Type B pancreatic cell (in vitro differentiated cells): ENCODE measurements at regions not wholly inside any gene's neighbourhood (a gene's known extent, or its start where the extent isn't known, plus 50 kb on each side); places are given as distances from the start of the nearest gene placed in this dataset.

Source experiments
- DNase-seq: peaks from one replicate; pipeline ENCODE4 v3.0.0; 2021; ENCODE audit warnings: mixed read lengths; ENCODE audit not compliant: unreplicated experiment; ENCODE audit errors: extremely low spot score
- H3K27ac Mint-ChIP-seq: 2 replicates; pipeline ENCODE4 v1.8.0; 2021; ENCODE audit warnings: mild to moderate bottlenecking, mixed read lengths
- H3K27me3 Mint-ChIP-seq: 2 replicates; pipeline ENCODE4 v1.8.0; 2021; ENCODE audit warnings: mixed read lengths
- H3K36me3 Mint-ChIP-seq: 2 replicates; pipeline ENCODE4 v1.8.0; 2021; ENCODE audit warnings: mixed read lengths
- H3K4me1 Mint-ChIP-seq: one replicate; pipeline ENCODE4 v1.8.0; 2021; ENCODE audit warnings: mixed read lengths; ENCODE audit not compliant: unreplicated experiment
- H3K4me3 Mint-ChIP-seq: 2 replicates; pipeline ENCODE4 v1.8.0; 2021; ENCODE audit warnings: mild to moderate bottlenecking, mixed read lengths
- H3K9me3 Mint-ChIP-seq: 2 replicates; pipeline ENCODE4 v1.8.0; 2021; ENCODE audit warnings: mixed read lengths
- TF ChIP-seq, protein P1 (sequence below): fragments of 200-600 bp; sonication (generic); conservative IDR thresholded peaks from 2 replicates; pipeline ENCODE4 v1.5.0; 2021; ENCODE audit warnings: antibody characterized with exemption, mild to moderate bottlenecking

DNA sequence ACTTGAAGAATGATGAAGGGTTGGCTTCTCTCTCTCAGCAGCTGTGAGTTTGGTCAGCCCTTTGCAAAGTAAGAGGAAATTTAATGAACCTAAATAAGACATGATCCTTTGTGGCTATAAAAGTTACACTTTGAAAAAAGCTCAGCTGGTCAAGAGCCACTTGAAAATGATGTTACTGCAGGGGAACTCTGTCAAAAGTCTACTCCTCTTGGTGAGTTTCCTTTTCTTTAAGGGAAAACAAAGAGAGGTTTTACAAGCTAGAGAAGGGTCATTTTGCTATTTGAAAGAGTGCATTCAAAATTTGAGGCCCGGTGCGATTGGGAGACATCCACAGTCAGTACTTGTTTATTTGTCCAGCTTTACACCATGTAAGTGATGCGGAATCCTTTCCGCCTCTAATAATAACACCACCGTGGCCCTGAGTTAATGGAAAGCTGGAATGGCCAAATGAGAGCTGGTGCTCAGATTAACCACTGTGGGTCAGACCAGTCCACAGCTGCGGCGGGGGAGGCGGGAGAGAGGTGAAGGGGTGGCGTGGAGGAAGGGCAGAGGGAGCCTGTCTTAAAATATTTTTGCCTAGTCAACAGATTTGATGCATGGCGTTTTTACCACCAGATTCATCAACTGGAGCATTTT lies 404.0 kb downstream of the TLE4 start:
- no peak for DNase-seq
- Mint-ChIP-seq H3K27me3 (peaks cover 59% of the 10 kb centered on the region), H3K36me3 (no peaks in the 10 kb centered on the region), H3K9me3 (peaks cover 3% of the 10 kb centered on the region), H3K4me1 (peaks cover 18% of the 10 kb centered on the region), H3K27ac (no peak overlapping the region), H3K4me3 (peak overlapping the region; percentile 4)
- TF ChIP-seq, protein P1, sequence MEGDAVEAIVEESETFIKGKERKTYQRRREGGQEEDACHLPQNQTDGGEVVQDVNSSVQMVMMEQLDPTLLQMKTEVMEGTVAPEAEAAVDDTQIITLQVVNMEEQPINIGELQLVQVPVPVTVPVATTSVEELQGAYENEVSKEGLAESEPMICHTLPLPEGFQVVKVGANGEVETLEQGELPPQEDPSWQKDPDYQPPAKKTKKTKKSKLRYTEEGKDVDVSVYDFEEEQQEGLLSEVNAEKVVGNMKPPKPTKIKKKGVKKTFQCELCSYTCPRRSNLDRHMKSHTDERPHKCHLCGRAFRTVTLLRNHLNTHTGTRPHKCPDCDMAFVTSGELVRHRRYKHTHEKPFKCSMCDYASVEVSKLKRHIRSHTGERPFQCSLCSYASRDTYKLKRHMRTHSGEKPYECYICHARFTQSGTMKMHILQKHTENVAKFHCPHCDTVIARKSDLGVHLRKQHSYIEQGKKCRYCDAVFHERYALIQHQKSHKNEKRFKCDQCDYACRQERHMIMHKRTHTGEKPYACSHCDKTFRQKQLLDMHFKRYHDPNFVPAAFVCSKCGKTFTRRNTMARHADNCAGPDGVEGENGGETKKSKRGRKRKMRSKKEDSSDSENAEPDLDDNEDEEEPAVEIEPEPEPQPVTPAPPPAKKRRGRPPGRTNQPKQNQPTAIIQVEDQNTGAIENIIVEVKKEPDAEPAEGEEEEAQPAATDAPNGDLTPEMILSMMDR = no peak

DNA sequence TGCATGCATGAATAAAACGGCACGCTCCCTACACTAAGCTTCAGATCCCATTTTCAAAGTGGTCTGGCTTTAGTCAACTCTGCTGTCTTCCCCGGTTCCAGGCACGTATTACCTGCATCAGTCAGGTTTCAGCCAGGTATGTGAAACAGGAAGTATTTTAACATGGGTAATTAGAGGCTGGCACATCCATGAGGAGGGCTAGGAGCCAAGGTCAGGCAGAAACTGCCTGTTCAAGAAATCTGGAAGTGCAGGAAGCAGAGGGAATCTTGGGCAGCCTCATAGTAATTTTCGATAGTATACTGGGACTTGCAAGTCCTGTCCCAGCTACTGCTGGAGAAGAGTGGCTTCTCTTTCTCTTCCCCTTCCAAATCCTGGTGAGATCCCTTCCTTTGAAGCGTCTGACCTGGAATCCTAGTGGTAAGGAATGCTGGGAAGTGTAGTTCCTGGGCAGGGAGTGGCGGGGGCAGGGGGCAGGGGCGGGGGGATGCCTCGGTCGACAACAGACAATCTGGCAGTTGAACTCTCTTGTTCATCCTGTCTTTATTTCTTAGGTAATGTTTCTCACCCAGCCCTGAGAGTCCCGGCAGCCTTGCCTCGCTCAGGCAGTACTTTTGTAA lies 403.1 kb downstream of the TLE4 start:
- peaks cover 57% of the 10 kb centered on the region for H3K27me3 Mint-ChIP-seq
- no peaks in the 10 kb centered on the region for H3K36me3 Mint-ChIP-seq
- no peak for DNase-seq
- H3K4me3 Mint-ChIP-seq = no peak overlapping the region
- TF ChIP-seq, protein P1 = no peak
- H3K4me1 Mint-ChIP-seq = peaks cover 13% of the 10 kb centered on the region
- peaks cover 3% of the 10 kb centered on the region for H3K9me3 Mint-ChIP-seq
- H3K27ac Mint-ChIP-seq = no peak overlapping the region

DNA sequence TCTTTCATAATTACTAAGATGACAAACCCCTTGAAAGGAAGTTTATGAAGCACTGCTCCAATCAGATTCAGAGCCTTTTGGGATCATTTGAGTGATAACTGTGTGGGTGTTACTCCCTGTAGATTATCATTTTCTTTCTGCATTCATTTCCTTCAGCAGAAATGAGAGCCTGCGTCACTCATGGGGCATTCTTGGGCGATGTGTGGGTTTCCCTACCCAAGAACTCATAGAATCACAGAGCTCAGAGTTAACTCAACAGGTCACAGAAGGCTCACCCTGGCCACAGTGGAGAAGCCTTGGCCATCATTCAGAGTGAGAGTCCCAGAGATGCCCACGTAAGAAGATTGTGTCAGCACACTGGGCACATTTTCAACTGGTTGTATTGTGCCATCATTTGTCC lies 401.9 kb downstream of the TLE4 start:
- peaks cover 6% of the 10 kb centered on the region for H3K9me3 Mint-ChIP-seq
- H3K4me3 Mint-ChIP-seq = no peak overlapping the region

DNA sequence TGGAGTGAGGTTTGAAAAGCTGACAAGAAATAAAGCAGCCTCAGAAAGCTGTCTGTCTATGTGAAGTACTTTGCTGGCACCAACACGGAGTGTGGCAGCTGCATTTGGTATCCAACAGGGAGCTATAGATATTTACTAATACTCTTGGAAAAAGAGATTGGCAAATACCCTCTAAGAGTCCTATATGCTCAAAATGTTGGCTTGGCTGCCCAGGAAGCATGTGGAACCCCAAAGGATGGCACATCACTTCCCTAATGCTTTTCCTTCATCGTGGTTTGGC lies 398.3 kb downstream of the TLE4 start:
- TF ChIP-seq, protein P1 = no peak
- Mint-ChIP-seq H3K27ac (no peak overlapping the region), H3K36me3 (peaks cover 5% of the 10 kb centered on the region), H3K27me3 (peaks cover 60% of the 10 kb centered on the region), H3K9me3 (peaks cover 10% of the 10 kb centered on the region), H3K4me1 (no peaks in the 10 kb centered on the region), H3K4me3 (no peak overlapping the region)
- no peak for DNase-seq

More for the DNA sequence above, 401.9 kb downstream of the TLE4 start:
- peaks cover 60% of the 10 kb centered on the region for H3K27me3 Mint-ChIP-seq
- H3K4me1 Mint-ChIP-seq = peaks cover 13% of the 10 kb centered on the region
- TF ChIP-seq, protein P1 = no peak
- no peak for DNase-seq
- no peak overlapping the region for H3K27ac Mint-ChIP-seq
- H3K36me3 Mint-ChIP-seq = peaks cover 2% of the 10 kb centered on the region

DNA sequence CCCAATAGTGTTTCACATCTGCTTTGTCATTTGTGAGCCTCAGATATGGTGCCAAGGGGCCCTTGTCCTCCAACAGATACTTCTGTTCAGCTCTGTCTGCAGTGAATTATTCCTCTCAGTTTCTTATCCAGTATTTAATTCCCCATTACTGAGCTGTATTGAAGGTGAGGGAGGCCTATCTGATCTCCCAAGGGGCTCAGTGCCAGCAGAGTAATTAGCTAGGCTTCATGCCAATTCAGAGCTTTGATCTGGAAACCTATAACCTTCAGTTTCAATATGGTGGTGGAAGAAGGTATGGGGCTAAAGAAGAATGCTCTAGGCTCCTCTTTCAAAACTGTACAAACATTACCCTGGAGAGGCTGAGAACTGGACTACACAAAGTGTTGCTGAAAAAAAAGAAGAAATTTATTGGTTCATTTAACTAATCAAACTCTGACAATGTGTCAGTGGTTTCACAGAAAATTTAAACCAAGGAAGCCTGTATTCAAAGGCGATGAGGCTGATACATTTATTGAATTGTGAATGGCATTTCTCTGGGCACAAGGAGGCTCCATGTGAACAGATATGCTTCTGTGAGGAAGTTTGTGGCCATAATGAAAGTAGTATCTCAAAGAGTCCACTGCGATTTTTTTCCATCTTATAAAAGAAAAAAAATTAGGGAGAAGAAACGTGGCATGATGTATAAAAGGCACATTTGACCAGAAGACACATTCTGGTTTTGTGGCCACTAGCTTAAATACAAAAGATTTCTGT lies 397.8 kb downstream of the TLE4 start:
- TF ChIP-seq, protein P1 = no peak
- Mint-ChIP-seq H3K9me3 (peaks cover 10% of the 10 kb centered on the region), H3K4me3 (no peak overlapping the region), H3K27ac (no peak overlapping the region), H3K36me3 (peaks cover 5% of the 10 kb centered on the region), H3K27me3 (peaks cover 59% of the 10 kb centered on the region), H3K4me1 (no peaks in the 10 kb centered on the region)
- no peak for DNase-seq
